ENCODE measurements at regions not wholly inside any gene's neighbourhood (a gene's known extent, or its start where the extent isn't known, plus 50 kb on each side); places are given as distances from the start of the nearest gene placed in this dataset.

GRCh38 chr13:37501187-37501586, 97.4 kb downstream of the POSTN start:
- BruUV-seq (replicated peaks), result no TSS peak
- no peaks in the 10 kb centered on the region for H3K9me2 ChIP-seq (ENCODE audit: insufficient read depth)

DNA sequence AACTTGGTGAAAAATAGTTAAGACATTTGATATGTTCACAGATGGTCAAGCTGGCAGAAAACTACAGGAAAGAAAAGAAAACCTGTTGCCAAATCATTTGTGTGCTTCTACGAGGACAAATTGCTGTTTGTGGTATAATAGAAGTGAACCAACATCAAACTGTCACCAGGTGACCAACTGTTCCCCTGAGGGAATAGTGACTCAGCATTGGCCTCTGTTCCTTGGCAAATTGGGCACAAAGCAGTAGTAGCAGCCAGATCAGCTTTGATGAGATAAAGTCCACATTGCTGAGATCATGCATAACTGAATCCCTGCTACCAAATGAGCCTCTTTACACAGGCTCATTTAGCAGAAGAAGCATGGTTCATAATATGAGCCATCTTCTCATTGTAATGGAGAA, 103.5 kb downstream of the POSTN start:
- CTCF ChIA-PET, result no interaction called here
- TF ChIP-seq, protein P1, sequence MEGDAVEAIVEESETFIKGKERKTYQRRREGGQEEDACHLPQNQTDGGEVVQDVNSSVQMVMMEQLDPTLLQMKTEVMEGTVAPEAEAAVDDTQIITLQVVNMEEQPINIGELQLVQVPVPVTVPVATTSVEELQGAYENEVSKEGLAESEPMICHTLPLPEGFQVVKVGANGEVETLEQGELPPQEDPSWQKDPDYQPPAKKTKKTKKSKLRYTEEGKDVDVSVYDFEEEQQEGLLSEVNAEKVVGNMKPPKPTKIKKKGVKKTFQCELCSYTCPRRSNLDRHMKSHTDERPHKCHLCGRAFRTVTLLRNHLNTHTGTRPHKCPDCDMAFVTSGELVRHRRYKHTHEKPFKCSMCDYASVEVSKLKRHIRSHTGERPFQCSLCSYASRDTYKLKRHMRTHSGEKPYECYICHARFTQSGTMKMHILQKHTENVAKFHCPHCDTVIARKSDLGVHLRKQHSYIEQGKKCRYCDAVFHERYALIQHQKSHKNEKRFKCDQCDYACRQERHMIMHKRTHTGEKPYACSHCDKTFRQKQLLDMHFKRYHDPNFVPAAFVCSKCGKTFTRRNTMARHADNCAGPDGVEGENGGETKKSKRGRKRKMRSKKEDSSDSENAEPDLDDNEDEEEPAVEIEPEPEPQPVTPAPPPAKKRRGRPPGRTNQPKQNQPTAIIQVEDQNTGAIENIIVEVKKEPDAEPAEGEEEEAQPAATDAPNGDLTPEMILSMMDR (conservative IDR thresholded peaks at IDR 0.05), result no peak
- TF ChIP-seq EZH2 (IDR thresholded peaks at IDR 0.05; ENCODE audit: low read depth), result no peak

More at GRCh38 chr13:37501187-37501586, 97.4 kb downstream of the POSTN start:
- no peak overlapping the region for H3K4me3 ChIP-seq
- no peak overlapping the region for H3K4me2 ChIP-seq
- H3K79me2 ChIP-seq (ENCODE audit: low read depth), result no peaks in the 10 kb centered on the region
- CTCF ChIA-PET, result no interaction called here
- H2AFZ ChIP-seq, result no peak overlapping the region
- DNase-seq, result no peak
- no peaks in the 10 kb centered on the region for H3K9me3 ChIP-seq (ENCODE audit: insufficient read depth, low read depth)
- H3K27me3 ChIP-seq (ENCODE audit: insufficient read depth, low read depth), result no peaks in the 10 kb centered on the region
- POLR2A ChIA-PET (ENCODE audit: unreplicated experiment), result no interaction called here
- H3F3A ChIP-seq (ENCODE audit: insufficient read depth, low read depth), result no peaks in the 10 kb centered on the region
- no peak overlapping the region for H3K27ac ChIP-seq
- no peaks in the 10 kb centered on the region for H4K20me1 ChIP-seq (ENCODE audit: insufficient read depth)
- TF ChIP-seq, protein P1 (conservative IDR thresholded peaks at IDR 0.05), result no peak
- no peak for TF ChIP-seq EZH2 (IDR thresholded peaks at IDR 0.05; ENCODE audit: low read depth)
- H3K4me1 ChIP-seq (replicated peaks; ENCODE audit: insufficient read depth), result no peaks in the 10 kb centered on the region
- H3K36me3 ChIP-seq (ENCODE audit: low read depth), result no peaks in the 10 kb centered on the region
- intact Hi-C loops (cut with micrococcal nuclease; ENCODE audit: unreplicated experiment), result no loop called here

GRCh38 chr13:37493775-37494174, 104.8 kb downstream of the POSTN start:
- H3K27me3 ChIP-seq (ENCODE audit: insufficient read depth, low read depth), result no peaks in the 10 kb centered on the region
- H3K9me2 ChIP-seq (ENCODE audit: insufficient read depth), result no peaks in the 10 kb centered on the region
- H3K9me3 ChIP-seq (ENCODE audit: insufficient read depth, low read depth), result no peaks in the 10 kb centered on the region
- no peaks in the 10 kb centered on the region for H4K20me1 ChIP-seq (ENCODE audit: insufficient read depth)
- H2AFZ ChIP-seq, result no peak overlapping the region
- TF ChIP-seq, protein P1 (conservative IDR thresholded peaks at IDR 0.05), result no peak
- no peak for TF ChIP-seq EZH2 (IDR thresholded peaks at IDR 0.05; ENCODE audit: low read depth)
- H3F3A ChIP-seq (ENCODE audit: insufficient read depth, low read depth), result peaks cover 14% of the 10 kb centered on the region; the same call in 1 of the 2 replicates
- H3K4me1 ChIP-seq (replicated peaks; ENCODE audit: insufficient read depth), result peaks cover 12% of the 10 kb centered on the region
- POLR2A ChIA-PET (ENCODE audit: unreplicated experiment), result no interaction called here
- intact Hi-C loops (cut with micrococcal nuclease; ENCODE audit: unreplicated experiment), result no loop called here
- no peak overlapping the region for H3K4me3 ChIP-seq
- DNase-seq, result no peak
- no TSS peak for BruUV-seq (replicated peaks)
- no peak overlapping the region for H3K4me2 ChIP-seq
- H3K79me2 ChIP-seq (ENCODE audit: low read depth), result no peaks in the 10 kb centered on the region
- CTCF ChIA-PET, result no interaction called here
- H3K36me3 ChIP-seq (ENCODE audit: low read depth), result no peaks in the 10 kb centered on the region
- H3K27ac ChIP-seq, result no peak overlapping the region

More for the DNA sequence above, 103.5 kb downstream of the POSTN start:
- Histone ChIP-seq H3K9me3 (ENCODE audit: insufficient read depth, low read depth) (no peaks in the 10 kb centered on the region), H3K9me2 (ENCODE audit: insufficient read depth) (no peaks in the 10 kb centered on the region), H3K79me2 (ENCODE audit: low read depth) (no peaks in the 10 kb centered on the region), H2AFZ (no peak overlapping the region), H3F3A (ENCODE audit: insufficient read depth, low read depth) (peaks cover 14% of the 10 kb centered on the region; the same call in 1 of the 2 replicates), H3K4me2 (no peak overlapping the region; the same call in 1 of the 2 replicates), H3K27ac (no peak overlapping the region), H4K20me1 (ENCODE audit: insufficient read depth) (no peaks in the 10 kb centered on the region), H3K36me3 (ENCODE audit: low read depth) (no peaks in the 10 kb centered on the region), H3K4me3 (no peak overlapping the region), H3K27me3 (ENCODE audit: insufficient read depth, low read depth) (no peaks in the 10 kb centered on the region), H3K4me1 (replicated peaks; ENCODE audit: insufficient read depth) (peaks cover 12% of the 10 kb centered on the region)
- no TSS peak for BruUV-seq (replicated peaks)
- DNase-seq, result peak; percentile 55 to 61
- POLR2A ChIA-PET (ENCODE audit: unreplicated experiment), result no interaction called here
- intact Hi-C loops (cut with micrococcal nuclease; ENCODE audit: unreplicated experiment), result no loop called here
